Pancreas (tissue), 10 donors: ENCODE measurements at regions not wholly inside any gene's neighbourhood (a gene's known extent, or its start where the extent isn't known, plus 50 kb on each side); places are given as distances from the start of the nearest gene placed in this dataset.

Experiments
- ATAC-seq, 4 donors: fragments of 200-7000 bp; cut with Tn5 transposase; one replicate each; pipeline versions ENCODE4 v1.8.0 to v1.9.1; 2020; ENCODE audit warnings: mild to moderate bottlenecking in 4 of 4, moderate library complexity in 4 of 4
- DNase-seq, 6 donors: peaks; one replicate each; pipeline ENCODE4 v3.0.0-alpha.2; 2020
- FAIRE-seq: peaks from 2 replicates; lab custom pipeline; 2012; peaks lifted over from hg19 to GRCh38; lab: Jason Lieb, UNC
- H3K27ac ChIP-seq, 4 donors: fragments of 200-600 bp; sonication (generic); 1 replicate in 3 of 4; 2 replicates in 1 of 4; pipeline versions ENCODE4 v1.5.0 to v1.8.0; 2020
- H3K27me3 ChIP-seq, 4 donors: fragments of 200-600 bp; one replicate each; pipeline ENCODE4 v1.8.0; 2021
- H3K36me3 ChIP-seq, 3 donors: fragments of 200-600 bp; sonication (generic) in 1 of 3; one replicate each; pipeline versions ENCODE4 v1.5.0 to v1.8.0; 2020 to 2021
- H3K4me1 ChIP-seq, 3 donors: fragments of 200-600 bp; one replicate each; pipeline ENCODE4 v1.8.0; 2021
- H3K4me3 ChIP-seq, 4 donors: fragments of 200-600 bp; sonication (generic) in 2 of 4; one replicate each; pipeline versions ENCODE4 v1.5.0 to v1.8.0; 2020 to 2021
- H3K9me3 ChIP-seq, 4 donors: fragments of 200-600 bp; one replicate each; pipeline ENCODE4 v1.8.0; 2021
- CTCF ChIP-seq, 4 donors: fragments of 200-600 bp; sonication (generic) in 3 of 4; IDR thresholded peaks; one replicate each; pipeline versions ENCODE4 v1.5.0 to v1.8.0; 2021; ENCODE audit warnings: antibody characterized with exemption in 4 of 4
- WGBS, 2 donors: extraction: QIAGEN DNeasy Blood & Tissue Kit; methylation state at CpG; one replicate each; pipeline ENCODE4 v1.1.7; 2013; 5-methylcytosine and 5-hydroxymethylcytosine counted together
- intact Hi-C, 3 donors: fragments of 100-400 bp; cut with DNase I; formaldehyde crosslinking; loops; one replicate each; pipeline versions ENCODE4 v1.11.1 to v1.14.2; 2022
- donor health status: healthy with polysubstance abuse.
- donor health status: DM: no; HTN: no; CAD: no; lungs with moderate emphysema.
- donor health status: DM: no; HTN: no; CAD: no.
- donor health status: control.
- donor health status: control.
- donor health status: Bipolar disorder and iron deficiency.
- donor health status: DM: yes; HTN: yes; CAD: no.
- donor health status: DM: no; HTN: no; CAD: no.
- donor health status: DM: no; HTN: no; CAD: no.
- donor health status: DM: yes; HTN: yes; CAD: no.

GRCh38 chr16:22739077-22739476 is 74.9 kb upstream of the HS3ST2 start:
- H3K27ac ChIP-seq, result no peak overlapping the region
- ATAC-seq (peak in 2 of 4 donors; percentile 16 to 46), DNase-seq (no peak), FAIRE-seq (no peak)
- H3K4me3 ChIP-seq, result no peak overlapping the region
- intact Hi-C loops, result no loop called here
- no peaks in the 10 kb centered on the region for H3K27me3 ChIP-seq
- no peaks in the 10 kb centered on the region for H3K36me3 ChIP-seq
- no peaks in the 10 kb centered on the region for H3K9me3 ChIP-seq
- no peaks in the 10 kb centered on the region for H3K4me1 ChIP-seq
- 61 to 68% methylated on average over 3 of the region's 3 CpGs for WGBS, 2 donors
- no peak for TF ChIP-seq CTCF (IDR thresholded peaks at IDR 0.05)

GRCh38 chr16:22743401-22743800 is 70.6 kb upstream of the HS3ST2 start:
- TF ChIP-seq CTCF (IDR thresholded peaks at IDR 0.05), result no peak
- Histone ChIP-seq H3K27ac (no peak overlapping the region), H3K4me3 (no peak overlapping the region), H3K36me3 (no peaks in the 10 kb centered on the region), H3K27me3 (no peaks in the 10 kb centered on the region), H3K4me1 (no peaks in the 10 kb centered on the region), H3K9me3 (no peaks in the 10 kb centered on the region)
- FAIRE-seq (no peak), DNase-seq (no peak), ATAC-seq (no peak)
- intact Hi-C loops, result no loop called here
- 50 to 63% methylated on average over 4 of the region's 4 CpGs for WGBS, 2 donors

GRCh38 chr16:22751104-22751667 is 62.8 kb upstream of the HS3ST2 start:
- no peaks in the 10 kb centered on the region for H3K36me3 ChIP-seq
- FAIRE-seq (no peak), DNase-seq (no peak), ATAC-seq (no peak)
- TF ChIP-seq CTCF (IDR thresholded peaks at IDR 0.05), result no peak
- no peaks in the 10 kb centered on the region for H3K27me3 ChIP-seq
- no peak overlapping the region for H3K27ac ChIP-seq
- no peaks in the 10 kb centered on the region for H3K4me1 ChIP-seq
- no peaks in the 10 kb centered on the region for H3K9me3 ChIP-seq
- no peak overlapping the region for H3K4me3 ChIP-seq
- intact Hi-C loops, result no loop called here
- 54 to 59% methylated on average over 5 of the region's 5 CpGs for WGBS, 2 donors

DNA sequence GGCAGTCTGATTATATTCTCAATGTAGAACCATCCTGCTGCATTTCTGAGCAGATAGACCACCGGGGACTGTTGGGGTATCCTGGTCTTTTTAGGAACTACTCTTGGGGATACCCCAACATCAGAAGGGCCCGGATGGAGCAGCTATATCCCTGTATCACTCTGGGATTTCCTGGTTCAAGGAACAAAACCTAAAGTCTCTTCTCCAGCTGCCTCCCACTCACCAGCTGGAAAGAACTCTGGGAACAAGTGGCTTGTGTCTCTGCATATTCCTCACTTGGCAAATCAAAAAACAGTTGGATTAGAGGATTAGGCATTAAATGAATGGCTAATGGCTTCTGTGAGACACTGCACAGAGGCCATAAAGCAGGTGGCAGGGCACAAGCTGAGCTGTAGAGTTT is 62.3 kb upstream of the HS3ST2 start:
- H3K4me3 ChIP-seq, result no peak overlapping the region
- no peak overlapping the region for H3K27ac ChIP-seq
- no peak for TF ChIP-seq CTCF (IDR thresholded peaks at IDR 0.05)
- ATAC-seq (no peak), DNase-seq (no peak), FAIRE-seq (no peak)
- WGBS, 2 donors, result 53 to 69% methylated on average over 2 of the region's 2 CpGs
- no peaks in the 10 kb centered on the region for H3K4me1 ChIP-seq
- intact Hi-C loops, result no loop called here
- no peaks in the 10 kb centered on the region for H3K9me3 ChIP-seq
- no peaks in the 10 kb centered on the region for H3K27me3 ChIP-seq
- H3K36me3 ChIP-seq, result no peaks in the 10 kb centered on the region

GRCh38 chr16:22753451-22753850 is 60.5 kb upstream of the HS3ST2 start:
- H3K27me3 ChIP-seq, result peaks cover 0 to 5% (median 0%) of the 10 kb centered on the region in 4 donors
- WGBS, 2 donors, result 34 to 41% methylated on average over 2 of the region's 2 CpGs
- DNase-seq, result no peak
- intact Hi-C loops, result no loop called here
- no peak for TF ChIP-seq CTCF (IDR thresholded peaks at IDR 0.05)
- no peak overlapping the region for H3K27ac ChIP-seq
- H3K36me3 ChIP-seq, result no peaks in the 10 kb centered on the region
- no peak for FAIRE-seq
- H3K4me3 ChIP-seq, result no peak overlapping the region
- no peak for ATAC-seq
- H3K9me3 ChIP-seq, result no peaks in the 10 kb centered on the region
- H3K4me1 ChIP-seq, result no peaks in the 10 kb centered on the region
